SIG-M5 treated with dmso at 0.1 percent for 504 hours (cell line): ENCODE measurements at regions not wholly inside any gene's neighbourhood (a gene's known extent, or its start where the extent isn't known, plus 50 kb on each side); places are given as distances from the start of the nearest gene placed in this dataset.
"Not testable (repeated sequence)": the region's sequence is repeated elsewhere in the genome, so short reads cannot be mapped to it uniquely, and the experiment has no call there.

ENCODE experiments used
- DNase-seq: peaks from one replicate; lab custom pipeline; 2025; ENCODE audit not compliant: unreplicated experiment; lab: John Stamatoyannopoulos, UW

- DNase-seq, result peak; percentile 19
Measured at GRCh38 chr4:75289914-75290582, 224.2 kb downstream of the RCHY1 start.

GRCh38 chr4:75287738-75288517 is 226.3 kb downstream of the RCHY1 start:
- DNase-seq, result no peak

GRCh38 chr4:75285837-75286236 is 228.4 kb downstream of the RCHY1 start:
- DNase-seq, result no peak

- no peak for DNase-seq
Measured at GRCh38 chr4:75284831-75285230, 229.4 kb downstream of the RCHY1 start.

GRCh38 chr4:75280461-75280860 is 233.7 kb downstream of the RCHY1 start:
- not testable (repeated sequence) for DNase-seq

- DNase-seq, result no peak
Measured at GRCh38 chr4:75259306-75259705, 254.9 kb downstream of the RCHY1 start.

GRCh38 chr4:75255261-75255660 is 258.9 kb downstream of the RCHY1 start:
- no peak for DNase-seq

- no peak for DNase-seq
Measured at GRCh38 chr4:75254745-75255144, 259.5 kb downstream of the RCHY1 start.

GRCh38 chr4:75253094-75253493 is 261.1 kb downstream of the RCHY1 start:
- DNase-seq, result not testable (repeated sequence)

GRCh38 chr4:75251547-75251946 is 262.7 kb downstream of the RCHY1 start:
- no peak for DNase-seq

GRCh38 chr4:75249739-75250138 is 264.5 kb downstream of the RCHY1 start:
- no peak for DNase-seq

- no peak for DNase-seq
Measured at GRCh38 chr4:75248770-75249407, 265.3 kb downstream of the RCHY1 start.

GRCh38 chr4:75244325-75244724 is 269.9 kb downstream of the RCHY1 start:
- DNase-seq, result no peak

- no peak for DNase-seq
Measured at GRCh38 chr4:75243570-75243969, 270.6 kb downstream of the RCHY1 start.

GRCh38 chr4:75235359-75235951 is 278.7 kb downstream of the RCHY1 start:
- DNase-seq, result no peak

GRCh38 chr4:75232546-75232945 is 281.7 kb downstream of the RCHY1 start:
- DNase-seq, result no peak

- no peak for DNase-seq
Measured at GRCh38 chr4:75229806-75230570, 284.2 kb downstream of the RCHY1 start.

- no peak for DNase-seq
Measured at GRCh38 chr4:75213480-75213879, 280.6 kb downstream of the PARM1 start.

- DNase-seq, result no peak
Measured at GRCh38 chr4:75211422-75211821, 278.5 kb downstream of the PARM1 start.

- no peak for DNase-seq
Measured at GRCh38 chr4:75207902-75208301, 275.0 kb downstream of the PARM1 start.

GRCh38 chr4:75195111-75195510 is 262.2 kb downstream of the PARM1 start:
- DNase-seq, result no peak
